HG03442 (cell line): ENCODE measurements at regions not wholly inside any gene's neighbourhood (a gene's known extent, or its start where the extent isn't known, plus 50 kb on each side); places are given as distances from the start of the nearest gene placed in this dataset.

Experiments
- ATAC-seq: cut with Tn5 transposase; IDR thresholded peaks from one replicate; pipeline ENCODE4 v1.9.1; 2021; ENCODE audit warnings: mild to moderate bottlenecking, moderate library complexity; ENCODE audit not compliant: unreplicated experiment

DNA sequence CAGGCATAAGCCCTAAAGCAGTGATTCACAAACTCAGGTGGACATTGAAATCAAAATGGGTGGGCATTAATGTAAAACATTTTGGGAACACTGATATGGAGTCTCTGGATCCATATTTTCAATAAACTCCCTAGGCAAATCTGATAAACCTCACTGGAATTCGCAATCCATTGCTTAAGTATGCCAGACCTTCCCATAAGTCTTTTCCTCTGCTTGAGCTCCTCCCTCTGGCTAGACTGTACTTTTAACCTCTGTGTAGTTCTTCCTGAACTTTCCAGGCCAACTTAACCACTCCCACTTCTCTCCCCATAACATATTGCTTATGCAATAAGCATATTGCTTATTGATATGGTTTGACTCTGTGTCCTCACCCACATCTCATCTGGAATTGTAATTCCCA is 629.7 kb upstream of the IMPG1 start:
- no peak for ATAC-seq

DNA sequence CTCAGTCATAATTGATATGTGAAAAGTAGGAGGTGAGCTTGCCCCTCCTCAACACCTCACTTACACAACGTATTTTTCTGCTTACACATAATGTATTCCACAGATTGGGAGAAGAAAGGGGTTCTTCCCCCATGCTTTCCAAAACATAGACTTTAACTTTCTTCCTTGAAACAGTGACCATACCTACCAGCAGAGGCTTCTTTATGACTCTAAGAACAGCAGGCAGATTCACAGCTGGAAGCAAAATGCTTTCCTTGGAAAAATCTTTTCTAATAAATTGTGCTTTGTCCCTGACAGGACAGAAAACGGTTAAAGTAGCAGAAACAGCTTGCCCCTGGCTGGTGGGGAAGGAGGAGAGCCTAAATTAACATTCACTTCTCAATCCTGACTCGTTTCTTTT is 629.1 kb upstream of the IMPG1 start:
- no peak for ATAC-seq

DNA sequence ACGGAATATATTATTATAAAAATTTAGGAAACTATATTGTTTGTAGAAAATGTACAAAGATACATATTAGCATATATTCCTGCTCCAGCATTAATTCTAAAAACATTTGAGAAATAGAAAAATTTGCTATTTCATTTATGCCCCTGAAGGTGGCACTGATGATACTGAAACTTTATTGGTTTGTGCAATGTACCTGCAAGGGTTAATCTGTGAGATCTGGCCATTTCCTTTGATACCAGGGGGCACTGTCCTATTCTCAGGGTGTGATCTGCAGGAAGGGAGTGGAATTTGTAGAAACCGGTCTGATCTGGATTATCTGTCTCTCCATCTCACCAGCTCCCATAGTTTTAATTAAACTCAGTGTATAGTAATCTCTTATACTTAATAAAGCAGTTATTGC is 625.1 kb upstream of the IMPG1 start:
- no peak for ATAC-seq

DNA sequence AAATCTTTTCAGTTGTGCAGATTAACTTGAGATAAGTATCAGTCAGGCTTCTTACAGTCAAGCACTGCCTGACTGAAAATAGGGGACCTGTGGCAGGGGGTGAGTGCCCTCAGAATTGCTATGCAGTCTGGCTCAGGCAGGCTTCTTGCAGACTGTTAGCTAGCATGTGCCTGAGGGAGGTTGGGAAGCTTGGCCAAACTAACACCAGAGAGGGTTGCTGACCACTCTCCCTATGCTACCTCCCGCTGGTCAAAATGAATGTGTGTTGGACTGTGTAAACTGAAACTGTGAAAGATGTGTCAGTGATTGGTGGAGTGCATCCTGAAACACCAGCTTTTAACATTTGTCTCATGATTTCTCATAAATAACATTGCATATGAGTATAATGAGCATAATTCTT is 622.3 kb upstream of the IMPG1 start:
- no peak for ATAC-seq

DNA sequence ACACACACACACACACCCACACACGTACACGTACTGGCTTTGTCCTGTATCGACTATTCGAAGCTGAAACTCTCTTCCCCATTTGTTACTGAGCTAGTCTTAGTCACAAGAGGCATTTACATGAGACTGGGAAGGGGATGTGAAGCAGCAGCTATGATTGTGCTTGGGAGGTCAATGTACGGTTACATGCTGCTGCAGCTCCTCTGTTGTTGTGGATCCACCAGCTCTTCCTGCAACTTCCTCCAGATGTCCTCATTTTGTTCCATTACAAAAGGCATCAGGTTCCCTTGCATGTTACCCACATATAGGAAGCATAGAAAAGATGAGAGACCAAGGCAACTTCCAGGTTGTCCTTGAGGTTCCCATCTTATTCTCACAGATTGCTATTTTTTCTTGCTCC is 612.4 kb upstream of the IMPG1 start:
- no peak for ATAC-seq

DNA sequence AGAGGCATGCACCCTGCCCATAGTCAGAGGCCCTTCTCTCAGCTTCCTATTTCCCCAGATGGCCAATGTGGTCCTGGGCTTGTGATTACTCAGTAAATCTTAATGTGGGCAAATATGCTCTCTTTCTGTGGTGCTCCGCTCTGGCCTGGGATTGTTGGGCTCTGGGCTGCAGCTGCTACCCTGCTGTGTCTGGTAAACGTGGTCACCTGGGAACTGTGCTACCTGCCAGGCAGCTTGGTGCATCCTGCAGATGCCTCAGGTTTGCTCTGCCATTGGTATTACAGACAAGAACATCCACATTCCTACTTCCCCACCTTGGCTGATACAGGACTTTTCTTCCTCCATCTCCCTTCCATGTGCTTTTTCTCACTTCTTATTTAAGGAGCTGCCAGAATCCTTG is 611.5 kb upstream of the IMPG1 start:
- no peak for ATAC-seq

DNA sequence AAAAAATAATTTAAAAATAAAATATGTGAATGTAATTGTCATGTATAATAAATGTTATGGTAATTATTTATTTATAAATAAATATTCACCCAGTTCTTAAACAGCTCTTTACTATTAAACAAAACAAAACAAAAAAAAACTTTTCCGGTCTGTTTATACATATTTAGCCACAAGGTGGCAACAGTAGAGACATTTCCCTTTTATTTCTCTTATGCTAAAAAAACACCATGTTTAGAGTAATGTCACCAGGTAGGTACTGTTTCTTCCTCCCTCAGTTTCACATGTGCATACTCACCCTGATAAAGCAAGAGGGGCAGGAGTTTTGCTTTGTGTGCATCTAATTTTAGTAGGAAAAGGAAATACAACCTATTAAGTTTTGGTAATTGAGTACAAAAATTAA is 610.4 kb upstream of the IMPG1 start:
- ATAC-seq = peak; percentile 60

DNA sequence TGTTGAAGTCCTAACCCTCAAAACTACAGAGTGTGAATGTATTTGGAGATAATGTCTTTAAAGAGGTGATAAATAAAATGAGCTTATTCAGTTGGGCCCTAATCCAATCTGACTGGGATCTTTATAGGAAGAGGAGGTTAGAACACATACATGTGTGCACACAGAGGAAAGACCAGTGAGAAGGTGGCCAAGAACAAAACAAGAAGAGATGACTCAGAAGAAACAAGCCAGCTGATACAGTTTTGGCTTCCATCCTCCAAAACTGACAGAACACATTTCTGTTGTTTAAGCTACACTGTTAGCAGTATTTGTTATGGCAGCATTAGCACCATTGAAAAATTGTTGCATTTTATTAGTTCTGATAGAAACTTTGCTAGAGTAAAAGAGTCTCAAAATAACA is 609.3 kb upstream of the IMPG1 start:
- ATAC-seq = no peak

DNA sequence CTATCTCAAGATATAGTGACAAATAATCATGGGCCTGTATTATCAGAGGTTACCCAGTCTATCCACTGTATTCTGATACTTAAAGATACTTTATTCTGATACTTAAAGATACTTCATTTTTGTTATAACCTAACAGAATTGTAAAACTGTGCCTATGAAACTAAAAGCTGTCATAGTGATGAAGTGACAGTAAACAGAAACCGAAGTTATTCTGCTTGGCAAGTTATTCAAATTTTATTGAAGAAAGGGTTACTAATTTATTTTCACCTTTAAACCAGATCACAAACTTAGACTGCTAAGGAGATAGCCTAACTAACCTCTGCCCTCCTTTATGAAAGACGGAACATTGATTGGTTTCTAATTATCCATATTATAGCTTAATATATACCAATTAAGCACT is 604.6 kb upstream of the IMPG1 start:
- ATAC-seq = no peak

DNA sequence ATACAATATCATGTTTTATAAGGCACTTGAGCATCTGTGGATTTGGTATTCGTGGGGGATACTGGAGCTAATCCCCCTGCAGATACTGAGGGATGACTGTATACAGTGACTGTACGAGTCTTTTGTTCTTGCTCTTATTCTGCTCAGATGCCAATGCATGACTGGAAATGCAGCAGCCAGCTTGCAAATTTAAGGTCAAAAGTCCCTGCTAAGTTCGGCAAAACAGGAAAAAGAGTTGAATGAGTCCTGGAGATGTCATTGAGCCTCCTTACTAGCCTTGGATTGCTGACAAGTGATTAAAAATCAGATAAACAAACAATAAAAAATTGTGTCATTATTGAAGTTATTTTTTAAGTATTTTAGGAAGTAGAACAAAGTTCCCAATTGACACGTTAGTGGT is 599.3 kb upstream of the IMPG1 start:
- no peak for ATAC-seq

DNA sequence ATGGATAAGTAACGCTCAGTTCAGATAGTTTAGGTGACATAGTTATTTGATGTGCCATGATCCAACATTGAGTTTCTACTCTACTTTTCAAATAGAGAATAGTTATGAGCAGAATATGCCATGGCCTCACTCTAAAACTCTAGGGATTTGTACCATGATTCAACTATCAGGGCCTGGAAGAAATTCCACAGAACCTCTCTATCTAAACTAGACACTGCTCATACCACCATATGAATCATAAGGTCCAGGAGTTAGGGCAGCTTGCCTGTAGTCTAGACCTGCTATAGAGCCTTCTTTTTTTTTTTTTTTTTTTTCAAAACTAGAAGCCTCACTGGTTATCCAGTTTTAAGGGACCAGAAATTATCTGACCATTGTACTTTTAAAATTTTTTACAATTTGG is 571.8 kb upstream of the IMPG1 start:
- ATAC-seq = no peak

DNA sequence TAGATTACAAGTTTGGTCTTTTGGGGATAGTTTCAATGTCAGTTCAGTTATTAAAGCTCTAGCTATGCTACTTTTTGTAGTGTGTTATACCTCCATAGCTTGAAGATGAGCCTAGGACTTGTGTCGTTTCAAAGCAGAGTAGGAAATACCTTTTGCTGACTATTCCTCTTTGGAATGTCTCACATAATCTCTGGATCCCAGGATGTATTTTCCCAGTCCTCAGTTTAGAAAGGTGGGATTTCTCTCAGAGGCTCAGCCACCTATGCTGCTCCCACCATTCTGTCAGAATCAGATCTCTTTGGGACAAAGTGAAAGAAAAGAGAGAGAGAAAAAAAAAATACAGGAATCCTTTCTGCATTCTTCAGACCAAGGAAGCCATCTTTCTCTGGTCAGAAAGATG is 567.5 kb upstream of the IMPG1 start:
- no peak for ATAC-seq

DNA sequence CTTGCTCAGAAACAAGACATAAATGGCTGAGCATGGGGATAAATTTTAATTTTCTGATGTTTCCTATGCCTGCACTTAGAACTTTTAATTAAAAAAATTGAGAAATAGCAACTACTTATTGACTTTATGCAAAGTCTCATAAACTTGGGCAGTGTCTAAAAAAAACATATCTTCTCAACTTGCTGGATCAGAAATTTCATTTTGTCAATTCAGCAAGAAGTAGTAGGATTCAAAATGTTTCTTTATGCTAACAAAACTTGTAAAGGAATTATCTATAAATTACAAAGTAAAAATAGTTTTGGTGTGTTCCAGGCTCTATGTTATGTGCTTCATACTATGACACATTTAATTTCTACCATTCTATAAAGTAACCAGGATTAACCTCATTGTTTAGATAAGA is 562.2 kb upstream of the IMPG1 start:
- ATAC-seq = no peak

DNA sequence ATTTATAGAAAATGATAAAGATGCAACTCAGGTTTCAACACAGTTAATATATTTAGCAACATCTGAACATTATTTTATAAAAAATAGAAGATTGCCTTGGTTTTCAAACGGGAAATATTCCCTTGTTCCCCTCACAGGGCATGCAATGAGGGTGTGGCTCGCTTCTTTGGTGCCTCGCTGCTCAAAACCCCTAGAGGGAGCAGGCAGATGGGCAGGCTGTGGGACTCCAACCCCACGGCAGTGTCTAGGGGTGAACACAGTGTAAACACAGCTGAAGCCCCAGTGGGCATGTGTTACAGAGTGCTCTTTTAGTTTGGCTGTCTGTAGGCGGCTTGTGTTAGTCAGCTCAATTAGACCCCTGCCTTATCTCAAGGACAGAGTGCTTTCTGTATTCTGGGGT is 560.8 kb upstream of the IMPG1 start:
- ATAC-seq = no peak

DNA sequence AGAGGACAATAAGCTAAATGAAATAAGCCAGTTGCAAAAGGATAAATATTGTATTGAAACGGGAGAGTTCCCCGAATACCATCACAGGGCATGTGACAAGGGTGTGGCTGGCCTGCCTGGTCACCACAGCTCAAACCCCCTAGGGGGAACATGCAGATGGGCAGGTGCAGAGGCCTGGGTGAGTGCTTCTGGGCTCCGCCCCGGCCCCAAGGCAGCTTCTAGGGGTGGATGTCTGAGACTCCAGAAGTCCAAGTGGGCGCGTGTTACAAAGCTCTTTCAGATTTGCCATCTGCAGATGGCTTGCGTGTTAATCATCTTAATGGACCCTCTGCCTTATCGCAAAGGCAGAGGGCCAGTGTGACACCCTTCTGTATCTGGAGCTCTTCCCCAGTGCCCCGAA is 559.2 kb upstream of the IMPG1 start:
- ATAC-seq = no peak

DNA sequence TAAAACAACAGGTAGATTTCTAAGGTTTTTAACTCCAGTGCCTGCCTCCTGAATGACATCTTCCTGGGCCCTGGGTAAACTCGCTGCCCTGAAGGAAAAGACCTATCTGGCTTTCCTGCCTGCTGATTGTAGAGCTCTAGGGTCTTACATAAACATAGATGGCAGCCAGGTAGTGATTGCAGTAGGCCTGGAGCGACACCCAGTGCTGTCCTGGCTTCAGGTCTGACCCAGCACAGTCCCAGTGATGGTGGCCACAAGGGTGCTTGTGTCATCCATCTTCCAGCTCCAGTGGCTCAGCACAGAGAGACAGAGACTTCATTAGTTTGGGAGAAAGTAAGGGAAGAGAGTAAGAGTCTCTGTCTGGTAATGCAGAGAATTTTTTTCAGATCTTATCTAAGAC is 542.9 kb upstream of the IMPG1 start:
- no peak for ATAC-seq

DNA sequence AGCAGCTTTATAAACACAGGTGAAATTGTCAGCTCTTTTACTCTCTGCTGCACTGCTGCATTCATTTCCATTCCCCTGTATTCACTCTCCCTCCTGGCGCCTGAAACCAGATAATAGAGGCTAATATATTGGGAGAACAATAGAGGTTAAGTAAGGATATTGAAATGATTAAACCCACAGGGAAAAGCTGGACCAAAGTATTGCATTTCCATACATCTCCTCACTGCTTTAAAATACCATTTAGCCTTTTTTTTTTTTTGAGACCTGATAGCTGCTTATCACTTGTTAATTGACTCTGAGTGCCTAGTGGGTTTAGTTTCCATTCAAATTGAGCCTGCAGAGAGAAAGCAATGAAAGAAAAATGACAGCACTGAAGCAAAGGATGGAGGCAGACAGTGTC is 540.5 kb upstream of the IMPG1 start:
- ATAC-seq = no peak

DNA sequence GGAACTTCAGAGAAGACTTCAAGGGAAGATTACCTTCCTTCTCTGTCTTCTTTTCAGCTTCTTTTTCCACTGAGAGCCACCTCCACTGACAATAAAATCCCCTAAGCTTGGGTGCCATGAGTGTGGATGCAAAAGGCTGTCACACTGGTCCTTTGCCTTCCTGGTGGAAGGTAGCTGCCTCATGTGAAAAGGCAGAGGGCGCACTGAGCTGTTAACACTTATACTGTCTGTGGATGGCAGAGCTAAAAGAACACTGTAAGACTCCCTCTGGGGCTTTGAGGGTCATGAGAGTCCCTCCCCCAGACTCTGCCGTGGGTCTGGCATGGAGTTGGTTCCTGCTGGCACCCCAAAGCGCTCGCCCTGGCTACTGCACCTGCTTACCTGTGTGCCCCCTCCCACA is 536.7 kb upstream of the IMPG1 start:
- ATAC-seq = no peak

DNA sequence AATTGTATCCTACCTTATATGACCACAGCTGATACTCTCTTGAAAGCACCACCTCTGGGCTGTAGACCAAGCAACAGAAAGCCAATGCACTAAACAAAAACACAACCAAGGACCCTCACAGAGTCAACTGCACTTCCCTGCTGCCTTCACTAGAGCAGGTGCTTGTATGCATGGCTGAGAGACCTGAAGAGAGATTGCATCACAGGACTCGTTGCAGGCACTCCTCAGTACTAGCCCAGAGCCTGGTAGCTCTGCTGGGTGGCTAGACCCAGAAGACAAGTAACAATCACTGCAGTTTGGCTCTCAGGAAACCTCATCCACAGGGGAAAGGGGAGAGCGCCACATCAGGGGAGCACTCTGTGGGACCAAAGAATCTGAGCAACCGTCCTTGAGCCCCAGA is 521.6 kb upstream of the IMPG1 start:
- no peak for ATAC-seq

DNA sequence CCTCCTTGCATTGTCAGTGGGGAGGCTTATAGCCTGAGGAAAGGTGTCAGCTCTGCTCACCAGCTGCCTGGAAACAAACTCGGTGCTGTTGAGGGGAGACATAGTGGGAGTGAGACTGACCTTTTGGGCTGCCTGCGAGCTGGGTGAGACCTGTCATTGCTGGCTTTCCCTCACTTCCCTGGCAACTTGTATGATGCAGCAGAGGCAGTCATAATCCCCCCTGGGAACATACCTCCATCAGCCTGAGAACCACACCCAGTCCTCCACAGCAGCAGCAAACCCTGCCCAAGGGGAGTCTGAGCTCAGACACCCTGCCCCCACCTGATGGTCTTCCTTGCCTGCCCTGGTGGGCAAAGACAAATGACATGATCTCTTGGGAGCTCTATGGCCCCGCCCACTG is 521.2 kb upstream of the IMPG1 start:
- ATAC-seq = no peak

DNA sequence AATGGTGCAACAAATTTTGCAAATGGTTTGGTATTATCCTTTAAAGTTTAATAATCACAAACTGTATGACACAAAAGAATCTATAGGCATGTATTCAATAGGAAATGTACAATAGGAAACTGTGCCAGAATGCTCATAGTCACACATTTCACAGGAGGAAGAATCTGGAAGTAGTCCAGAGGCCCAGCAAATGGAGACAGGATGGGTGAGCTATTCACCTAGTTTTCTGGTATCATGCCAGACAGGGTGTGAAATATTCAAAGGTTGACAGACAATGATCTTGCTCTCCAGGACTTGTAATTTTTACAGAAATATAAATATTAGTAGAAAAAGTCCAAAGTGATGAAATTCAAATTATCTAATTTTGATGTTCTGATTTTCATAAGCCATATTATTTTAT is 520.1 kb upstream of the IMPG1 start:
- ATAC-seq = no peak

DNA sequence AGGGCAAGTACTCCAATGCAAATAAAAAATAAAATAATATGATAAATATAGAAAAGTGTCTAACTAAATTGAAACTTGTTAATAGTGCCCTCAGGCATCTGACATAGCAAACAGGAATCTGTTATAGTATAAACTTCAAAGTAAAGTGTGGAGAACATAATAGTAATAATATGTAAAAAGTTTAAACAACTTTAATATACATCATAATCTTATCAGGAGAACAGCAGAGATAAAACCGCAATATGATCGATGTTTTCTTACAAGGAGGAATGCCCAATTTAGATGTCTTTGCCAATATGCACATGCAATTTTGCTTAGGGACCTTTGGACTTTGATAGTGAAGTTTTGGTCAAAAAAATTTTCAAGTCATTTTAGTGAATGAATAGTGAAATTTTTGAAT is 514.8 kb upstream of the IMPG1 start:
- ATAC-seq = no peak

DNA sequence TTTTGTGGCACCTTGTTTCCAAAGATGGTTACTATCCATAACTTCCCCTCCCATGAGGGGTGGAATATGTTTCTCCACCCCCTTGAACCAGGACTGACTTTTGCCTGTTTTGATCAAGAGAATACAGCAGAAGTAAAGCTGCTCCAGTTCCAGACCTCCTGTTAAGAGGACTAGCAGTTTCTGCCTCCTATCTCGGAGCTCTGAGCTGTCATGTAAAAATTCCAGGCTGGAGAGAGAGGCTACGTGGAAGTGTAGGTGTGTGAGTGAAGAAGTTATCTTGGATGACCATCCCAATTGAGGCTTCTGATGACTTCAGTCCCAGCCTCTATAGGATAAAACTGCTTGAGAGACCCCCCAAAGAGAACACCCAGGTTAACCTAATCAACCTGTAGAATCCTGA is 511.7 kb upstream of the IMPG1 start:
- no peak for ATAC-seq

DNA sequence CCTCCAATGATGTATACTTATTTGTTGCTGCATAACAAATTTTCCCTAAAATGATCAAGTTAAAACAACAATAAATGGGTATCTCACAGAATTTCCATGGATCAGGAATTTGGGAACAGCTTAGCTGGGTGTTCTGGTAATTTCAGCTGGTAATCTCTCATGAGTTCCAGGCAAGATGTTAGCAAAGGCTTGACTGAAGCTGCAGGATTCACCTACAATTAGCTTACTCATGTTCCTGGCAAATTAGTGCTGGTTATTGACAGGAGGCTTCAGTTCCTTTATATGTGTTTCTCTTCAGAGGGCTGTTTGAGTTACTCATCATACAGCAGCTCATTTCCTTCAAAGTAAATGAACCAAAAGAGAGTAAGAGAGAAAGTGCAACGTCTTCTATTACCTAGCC is 506.3 kb upstream of the IMPG1 start:
- no peak for ATAC-seq
